ENCODE measurements at regions not wholly inside any gene's neighbourhood (a gene's known extent, or its start where the extent isn't known, plus 50 kb on each side); places are given as distances from the start of the nearest gene placed in this dataset.

DNA sequence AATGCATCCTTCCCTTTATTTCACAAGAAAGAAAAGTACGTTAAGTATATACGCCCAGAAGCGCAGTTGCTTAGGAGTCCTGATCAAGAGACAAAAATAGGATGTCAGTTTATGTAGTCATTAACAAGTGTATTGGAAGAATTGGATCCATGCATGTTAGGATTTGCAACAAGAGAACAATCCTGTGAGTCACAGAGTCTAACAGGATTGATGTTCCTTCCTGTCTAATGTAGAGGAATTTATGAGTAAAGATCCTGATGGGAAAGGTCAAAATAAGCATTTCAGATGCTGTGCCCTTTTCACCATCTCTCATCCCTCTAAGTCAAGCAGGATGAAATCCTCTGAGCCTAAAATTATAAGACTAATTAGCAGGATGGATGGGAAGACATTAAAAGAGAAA is 406.0 kb upstream of the GRIA1 start:
- Histone ChIP-seq H3K4me1 (no peaks in the 10 kb centered on the region), H3K36me3 (no peaks in the 10 kb centered on the region), H3K27me3 (no peaks in the 10 kb centered on the region), H3K4me3 (no peak overlapping the region), H3K27ac (no peak overlapping the region), H3K9me3 (no peaks in the 10 kb centered on the region)
- TF ChIP-seq, protein P1, sequence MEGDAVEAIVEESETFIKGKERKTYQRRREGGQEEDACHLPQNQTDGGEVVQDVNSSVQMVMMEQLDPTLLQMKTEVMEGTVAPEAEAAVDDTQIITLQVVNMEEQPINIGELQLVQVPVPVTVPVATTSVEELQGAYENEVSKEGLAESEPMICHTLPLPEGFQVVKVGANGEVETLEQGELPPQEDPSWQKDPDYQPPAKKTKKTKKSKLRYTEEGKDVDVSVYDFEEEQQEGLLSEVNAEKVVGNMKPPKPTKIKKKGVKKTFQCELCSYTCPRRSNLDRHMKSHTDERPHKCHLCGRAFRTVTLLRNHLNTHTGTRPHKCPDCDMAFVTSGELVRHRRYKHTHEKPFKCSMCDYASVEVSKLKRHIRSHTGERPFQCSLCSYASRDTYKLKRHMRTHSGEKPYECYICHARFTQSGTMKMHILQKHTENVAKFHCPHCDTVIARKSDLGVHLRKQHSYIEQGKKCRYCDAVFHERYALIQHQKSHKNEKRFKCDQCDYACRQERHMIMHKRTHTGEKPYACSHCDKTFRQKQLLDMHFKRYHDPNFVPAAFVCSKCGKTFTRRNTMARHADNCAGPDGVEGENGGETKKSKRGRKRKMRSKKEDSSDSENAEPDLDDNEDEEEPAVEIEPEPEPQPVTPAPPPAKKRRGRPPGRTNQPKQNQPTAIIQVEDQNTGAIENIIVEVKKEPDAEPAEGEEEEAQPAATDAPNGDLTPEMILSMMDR (IDR thresholded peaks at IDR 0.05), result no peak
- TF ChIP-seq POLR2A (IDR thresholded peaks at IDR 0.05), result no peak
- DNase-seq, result no peak

DNA sequence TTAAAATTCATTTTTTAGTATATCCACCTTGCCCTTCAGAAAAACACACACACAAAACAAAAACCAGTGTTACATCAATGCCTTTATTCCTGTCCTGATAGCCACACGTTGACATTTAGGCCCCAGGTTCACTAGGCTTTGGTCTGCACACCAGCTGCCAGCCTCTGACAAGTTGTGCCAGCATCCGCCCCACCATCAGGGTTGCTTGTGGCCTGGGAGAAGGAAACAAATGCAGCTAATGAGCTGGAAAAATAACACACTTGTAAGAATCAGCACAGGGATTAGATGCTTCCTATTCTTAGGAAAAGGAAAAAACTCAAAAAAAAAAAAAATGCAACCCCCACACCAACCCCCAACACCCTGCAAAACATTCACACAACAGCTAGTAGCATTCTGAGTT is 404.0 kb upstream of the GRIA1 start:
- no peaks in the 10 kb centered on the region for H3K9me3 ChIP-seq
- TF ChIP-seq POLR2A (IDR thresholded peaks at IDR 0.05), result no peak
- TF ChIP-seq, protein P1 (IDR thresholded peaks at IDR 0.05), result no peak
- H3K36me3 ChIP-seq, result no peaks in the 10 kb centered on the region
- no peak overlapping the region for H3K27ac ChIP-seq
- H3K4me3 ChIP-seq, result no peak overlapping the region
- DNase-seq, result no peak
- H3K27me3 ChIP-seq, result no peaks in the 10 kb centered on the region
- no peaks in the 10 kb centered on the region for H3K4me1 ChIP-seq

DNA sequence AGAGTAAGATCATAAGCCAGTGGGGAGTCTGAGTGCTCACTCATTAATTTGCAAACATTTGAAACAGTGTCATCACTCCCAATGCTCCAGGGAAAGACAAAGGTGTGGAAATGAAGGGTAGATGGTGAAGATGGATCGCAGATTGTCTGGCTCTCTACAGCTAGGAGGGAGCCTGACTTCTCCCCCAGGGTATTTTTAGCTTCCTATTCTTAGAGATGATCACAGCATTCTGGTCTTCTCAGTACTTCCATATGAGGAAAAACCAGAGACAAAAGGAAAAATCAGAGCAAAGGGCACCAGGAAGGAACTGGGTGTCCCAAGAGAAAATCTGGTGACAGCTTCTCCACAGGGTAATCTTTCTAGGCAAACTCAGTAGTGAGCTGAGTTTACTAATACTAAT is 401.9 kb upstream of the GRIA1 start:
- Histone ChIP-seq H3K9me3 (no peaks in the 10 kb centered on the region), H3K4me3 (no peak overlapping the region), H3K4me1 (no peaks in the 10 kb centered on the region), H3K27ac (no peak overlapping the region), H3K36me3 (no peaks in the 10 kb centered on the region), H3K27me3 (no peaks in the 10 kb centered on the region)
- TF ChIP-seq, protein P1 (IDR thresholded peaks at IDR 0.05), result no peak
- DNase-seq, result no peak

DNA sequence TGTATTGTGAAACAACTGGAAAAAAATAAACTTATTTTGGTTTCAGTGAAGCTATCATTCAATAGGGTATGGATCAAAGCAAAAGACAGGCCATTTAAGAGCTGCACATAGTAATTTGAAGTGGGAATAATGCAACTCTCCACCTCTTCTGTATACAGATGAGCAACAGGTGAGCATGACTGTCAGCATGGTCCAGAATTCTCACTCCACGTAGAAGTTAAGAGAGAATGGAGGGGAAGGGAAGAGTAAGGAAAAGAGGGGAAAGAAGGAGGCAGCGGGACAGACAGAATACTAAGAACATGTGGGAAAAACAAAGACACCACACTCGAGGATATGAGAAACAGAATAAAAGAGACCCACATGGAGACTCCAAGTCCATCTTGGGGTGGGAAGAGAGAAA is 396.1 kb upstream of the GRIA1 start:
- no peak for DNase-seq
- H3K9me3 ChIP-seq, result no peaks in the 10 kb centered on the region
- H3K27me3 ChIP-seq, result no peaks in the 10 kb centered on the region
- H3K4me3 ChIP-seq, result no peak overlapping the region
- TF ChIP-seq, protein P1 (IDR thresholded peaks at IDR 0.05), result no peak
- no peak for TF ChIP-seq POLR2A (IDR thresholded peaks at IDR 0.05)
- no peak overlapping the region for H3K27ac ChIP-seq
- no peaks in the 10 kb centered on the region for H3K36me3 ChIP-seq
- H3K4me1 ChIP-seq, result no peaks in the 10 kb centered on the region

DNA sequence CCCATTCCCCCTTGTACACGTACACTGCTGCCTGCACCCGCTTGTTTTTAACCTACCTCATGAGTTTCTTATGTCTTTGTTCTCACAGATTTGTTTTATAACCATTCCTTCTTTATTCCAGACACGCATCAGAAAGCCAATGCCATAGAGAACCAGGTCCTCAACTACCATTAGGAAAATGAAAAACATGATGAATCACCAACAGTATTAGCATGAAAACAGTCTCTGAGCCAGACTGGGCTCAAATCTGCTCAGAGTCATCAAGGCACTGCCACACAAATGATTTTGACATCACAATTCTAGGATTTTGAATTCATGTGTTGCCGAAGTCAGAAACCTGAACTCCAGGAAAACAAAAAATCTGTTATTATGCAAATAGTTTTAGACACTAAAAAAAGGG is 394.1 kb upstream of the GRIA1 start:
- no peak for TF ChIP-seq POLR2A (IDR thresholded peaks at IDR 0.05)
- TF ChIP-seq, protein P1 (IDR thresholded peaks at IDR 0.05), result no peak
- no peak for DNase-seq
- Histone ChIP-seq H3K9me3 (no peaks in the 10 kb centered on the region), H3K4me1 (no peaks in the 10 kb centered on the region), H3K4me3 (no peak overlapping the region), H3K36me3 (no peaks in the 10 kb centered on the region), H3K27me3 (no peaks in the 10 kb centered on the region), H3K27ac (no peak overlapping the region)

DNA sequence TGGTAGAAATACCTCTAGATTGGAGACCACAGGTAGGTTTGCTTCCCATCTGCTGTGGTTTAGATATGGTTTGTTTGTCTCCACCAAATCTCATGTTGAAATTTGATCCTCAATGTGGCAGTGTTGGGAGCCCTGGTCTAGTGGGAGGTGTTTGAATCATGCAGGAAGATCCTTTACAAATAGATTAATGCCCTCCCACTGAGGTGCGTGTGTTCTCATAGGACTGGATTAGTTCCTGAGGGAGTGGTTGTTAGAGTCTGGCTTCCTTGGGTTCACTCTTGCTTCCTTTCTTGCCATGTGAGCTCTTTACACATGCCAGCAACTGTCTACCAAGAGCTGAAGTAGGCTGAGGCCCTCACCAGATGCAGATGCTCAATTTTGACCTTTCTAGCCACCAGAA is 391.1 kb upstream of the GRIA1 start:
- no peak for DNase-seq
- no peak for TF ChIP-seq POLR2A (IDR thresholded peaks at IDR 0.05)
- TF ChIP-seq, protein P1 (IDR thresholded peaks at IDR 0.05), result no peak
- H3K9me3 ChIP-seq, result no peaks in the 10 kb centered on the region
- no peaks in the 10 kb centered on the region for H3K36me3 ChIP-seq
- H3K27ac ChIP-seq, result no peak overlapping the region
- no peaks in the 10 kb centered on the region for H3K4me1 ChIP-seq
- H3K4me3 ChIP-seq, result no peak overlapping the region
- H3K27me3 ChIP-seq, result no peaks in the 10 kb centered on the region

All from Peyer's patch (tissue), 4 donors.